Fibroblast of lung (primary cell): ENCODE measurements at regions not wholly inside any gene's neighbourhood (a gene's known extent, or its start where the extent isn't known, plus 50 kb on each side); places are given as distances from the start of the nearest gene placed in this dataset.

Source experiments
- DNase-seq, 2 donors: peaks; one replicate each; pipeline versions ENCODE4 v3.0.0 to v3.0.0-alpha.2; 2010; ENCODE audit warnings: low read depth in 2 of 2
- H2AFZ ChIP-seq: 2 replicates; pipeline ENCODE4 v1.5.1; 2012; ENCODE audit warnings: low read length, control low read depth, inconsistent platforms
- H3K27ac ChIP-seq: 2 replicates; pipeline ENCODE4 v1.5.1; 2011; ENCODE audit warnings: low read length, control low read depth; ENCODE audit not compliant: insufficient read depth
- H3K27me3 ChIP-seq: 2 replicates; pipeline ENCODE4 v1.5.1; 2011; ENCODE audit warnings: mild to moderate bottlenecking, low read length; ENCODE audit not compliant: control insufficient read depth, insufficient read depth
- H3K36me3 ChIP-seq: 2 replicates; pipeline ENCODE4 v1.5.1; 2011; ENCODE audit warnings: low read length; ENCODE audit not compliant: control insufficient read depth, insufficient read depth
- H3K4me1 ChIP-seq: 2 replicates; pipeline ENCODE4 v1.5.1; 2011; ENCODE audit warnings: low read length; ENCODE audit not compliant: control insufficient read depth, insufficient read depth; ENCODE audit errors: extremely low read depth
- H3K4me2 ChIP-seq: 2 replicates; pipeline ENCODE4 v1.5.1; 2011; ENCODE audit warnings: low read length, control low read depth; ENCODE audit not compliant: insufficient read depth; ENCODE audit errors: extremely low read depth
- H3K4me3 ChIP-seq, 4 experiments: fragments of 200-600 bp in 1 of 4; sonication (generic) in 1 of 4; replicated peaks in 1 of 4; 2 replicates each; pipeline ENCODE4 v1.5.1; 2011 to 2016; ENCODE audit warnings: low read length in 4 of 4, low read depth in 3 of 4, mild to moderate bottlenecking in 3 of 4, control low read depth in 2 of 4, inconsistent platforms in 1 of 4, mixed read lengths in 1 of 4; ENCODE audit not compliant: insufficient read depth in 1 of 4; ENCODE audit errors: control extremely low read depth in 1 of 4
- H3K79me2 ChIP-seq: 2 replicates; pipeline ENCODE4 v1.5.1; 2012; ENCODE audit warnings: mild to moderate bottlenecking, low read length, inconsistent platforms; ENCODE audit not compliant: control insufficient read depth, insufficient read depth
- H3K9ac ChIP-seq: 2 replicates; pipeline ENCODE4 v1.5.1; 2011; ENCODE audit warnings: mild to moderate bottlenecking, low read length, control low read depth; ENCODE audit not compliant: insufficient read depth
- H3K9me3 ChIP-seq: 2 replicates; pipeline ENCODE4 v1.5.1; 2012; ENCODE audit warnings: low read depth, low read length; ENCODE audit not compliant: control insufficient read depth, insufficient read depth
- H4K20me1 ChIP-seq: 2 replicates; pipeline ENCODE4 v1.5.1; 2011; ENCODE audit warnings: low read length; ENCODE audit not compliant: control insufficient read depth, insufficient read depth; ENCODE audit errors: extremely low read depth
- EZH2 ChIP-seq: IDR thresholded peaks from 2 replicates; pipeline ENCODE4 v1.5.1; 2012; ENCODE audit warnings: low read length, control low read depth, mild to moderate bottlenecking; ENCODE audit errors: missing control alignments
- TF ChIP-seq, protein P1 (sequence below), 2 donors: IDR thresholded peaks in 1 of 2; conservative IDR thresholded peaks in 1 of 2; 1 replicate in 1 of 2; 2 replicates in 1 of 2; pipeline ENCODE4 v1.5.1; 2011 to 2012; ENCODE audit warnings: low read length in 2 of 2, control low read depth in 1 of 2, inconsistent platforms in 1 of 2, low read depth in 1 of 2, mild to moderate bottlenecking in 1 of 2

DNA sequence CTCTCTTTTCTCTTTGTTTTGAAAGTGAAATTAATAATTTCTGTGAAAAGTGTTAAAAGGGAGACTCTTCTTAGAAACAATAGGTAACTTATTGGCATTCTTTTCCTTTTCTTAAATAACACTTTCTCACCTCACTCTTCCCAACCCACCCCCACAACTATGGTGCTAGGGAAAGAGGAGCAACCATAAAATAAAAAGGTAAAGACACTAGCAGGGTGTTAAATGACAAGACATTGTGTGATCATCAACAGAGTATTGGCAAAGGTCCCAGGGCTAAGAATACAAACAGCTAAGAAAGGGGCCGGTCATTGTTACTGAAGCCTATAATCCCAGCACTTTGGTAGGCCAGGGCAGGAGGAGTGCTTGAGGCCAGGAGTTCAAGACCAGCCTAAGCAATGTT, 183.7 kb downstream of the NEBL start:
- TF ChIP-seq, protein P1, sequence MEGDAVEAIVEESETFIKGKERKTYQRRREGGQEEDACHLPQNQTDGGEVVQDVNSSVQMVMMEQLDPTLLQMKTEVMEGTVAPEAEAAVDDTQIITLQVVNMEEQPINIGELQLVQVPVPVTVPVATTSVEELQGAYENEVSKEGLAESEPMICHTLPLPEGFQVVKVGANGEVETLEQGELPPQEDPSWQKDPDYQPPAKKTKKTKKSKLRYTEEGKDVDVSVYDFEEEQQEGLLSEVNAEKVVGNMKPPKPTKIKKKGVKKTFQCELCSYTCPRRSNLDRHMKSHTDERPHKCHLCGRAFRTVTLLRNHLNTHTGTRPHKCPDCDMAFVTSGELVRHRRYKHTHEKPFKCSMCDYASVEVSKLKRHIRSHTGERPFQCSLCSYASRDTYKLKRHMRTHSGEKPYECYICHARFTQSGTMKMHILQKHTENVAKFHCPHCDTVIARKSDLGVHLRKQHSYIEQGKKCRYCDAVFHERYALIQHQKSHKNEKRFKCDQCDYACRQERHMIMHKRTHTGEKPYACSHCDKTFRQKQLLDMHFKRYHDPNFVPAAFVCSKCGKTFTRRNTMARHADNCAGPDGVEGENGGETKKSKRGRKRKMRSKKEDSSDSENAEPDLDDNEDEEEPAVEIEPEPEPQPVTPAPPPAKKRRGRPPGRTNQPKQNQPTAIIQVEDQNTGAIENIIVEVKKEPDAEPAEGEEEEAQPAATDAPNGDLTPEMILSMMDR (conservative IDR thresholded peaks at IDR 0.05 in 1 of 2, IDR thresholded peaks at IDR 0.05 in 1 of 2; ENCODE audit: low read depth in 1 of 2, low read length in 2 of 2), result no peak
- no peak for TF ChIP-seq EZH2
- H2AFZ ChIP-seq, result no peak overlapping the region
- DNase-seq, result no peak
- no peaks in the 10 kb centered on the region for H3K36me3 ChIP-seq
- no peak overlapping the region for H3K4me3 ChIP-seq
- no peaks in the 10 kb centered on the region for H3K4me1 ChIP-seq
- no peaks in the 10 kb centered on the region for H3K79me2 ChIP-seq
- H3K9ac ChIP-seq, result no peak overlapping the region
- no peaks in the 10 kb centered on the region for H4K20me1 ChIP-seq
- no peak overlapping the region for H3K4me2 ChIP-seq
- no peaks in the 10 kb centered on the region for H3K27me3 ChIP-seq
- H3K27ac ChIP-seq, result no peak overlapping the region
- no peaks in the 10 kb centered on the region for H3K9me3 ChIP-seq

DNA sequence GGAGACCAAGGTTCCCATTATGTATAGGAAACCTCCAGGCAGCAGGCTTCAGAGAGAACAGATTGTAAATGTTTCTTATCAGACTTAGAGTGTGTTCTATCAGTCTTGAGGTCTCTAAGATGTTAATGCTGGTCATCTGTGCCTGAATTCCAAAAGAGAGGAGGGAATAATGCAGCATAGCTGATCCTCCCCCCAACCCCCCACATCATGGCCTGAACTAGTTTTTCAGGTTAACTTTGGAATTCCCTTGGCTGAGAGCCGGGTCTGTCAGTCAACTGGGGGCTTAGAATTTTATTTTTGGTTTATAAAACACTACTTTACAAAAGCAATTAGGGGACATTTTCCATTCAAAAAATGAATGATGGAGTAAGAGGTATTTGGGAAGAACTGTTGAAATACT, 184.3 kb downstream of the NEBL start:
- Histone ChIP-seq H3K9me3 (no peaks in the 10 kb centered on the region), H3K4me3 (no peak overlapping the region), H4K20me1 (no peaks in the 10 kb centered on the region), H2AFZ (no peak overlapping the region), H3K79me2 (no peaks in the 10 kb centered on the region), H3K27ac (no peak overlapping the region), H3K4me2 (no peak overlapping the region), H3K4me1 (no peaks in the 10 kb centered on the region), H3K36me3 (no peaks in the 10 kb centered on the region), H3K27me3 (no peaks in the 10 kb centered on the region), H3K9ac (no peak overlapping the region)
- TF ChIP-seq, protein P1 (conservative IDR thresholded peaks at IDR 0.05 in 1 of 2, IDR thresholded peaks at IDR 0.05 in 1 of 2; ENCODE audit: low read depth in 1 of 2, low read length in 2 of 2), result no peak
- no peak for TF ChIP-seq EZH2
- no peak for DNase-seq

- H3K4me1 ChIP-seq, result no peaks in the 10 kb centered on the region
- no peak overlapping the region for H3K27ac ChIP-seq
Measured at GRCh38 chr10:20709708-20710107, 187.4 kb downstream of the NEBL start.

More at GRCh38 chr10:20709708-20710107, 187.4 kb downstream of the NEBL start:
- Histone ChIP-seq H3K27me3 (no peaks in the 10 kb centered on the region), H3K9ac (no peak overlapping the region), H3K4me3 (no peak overlapping the region), H3K4me2 (no peak overlapping the region), H4K20me1 (no peaks in the 10 kb centered on the region), H3K36me3 (no peaks in the 10 kb centered on the region), H2AFZ (no peak overlapping the region), H3K79me2 (no peaks in the 10 kb centered on the region), H3K9me3 (no peaks in the 10 kb centered on the region)
- no peak for DNase-seq
- TF ChIP-seq, protein P1 (conservative IDR thresholded peaks at IDR 0.05 in 1 of 2, IDR thresholded peaks at IDR 0.05 in 1 of 2; ENCODE audit: low read depth in 1 of 2, low read length in 2 of 2), result no peak
- TF ChIP-seq EZH2, result no peak
